ENCODE measurements at regions not wholly inside any gene's neighbourhood (a gene's known extent, or its start where the extent isn't known, plus 50 kb on each side); places are given as distances from the start of the nearest gene placed in this dataset.

DNA sequence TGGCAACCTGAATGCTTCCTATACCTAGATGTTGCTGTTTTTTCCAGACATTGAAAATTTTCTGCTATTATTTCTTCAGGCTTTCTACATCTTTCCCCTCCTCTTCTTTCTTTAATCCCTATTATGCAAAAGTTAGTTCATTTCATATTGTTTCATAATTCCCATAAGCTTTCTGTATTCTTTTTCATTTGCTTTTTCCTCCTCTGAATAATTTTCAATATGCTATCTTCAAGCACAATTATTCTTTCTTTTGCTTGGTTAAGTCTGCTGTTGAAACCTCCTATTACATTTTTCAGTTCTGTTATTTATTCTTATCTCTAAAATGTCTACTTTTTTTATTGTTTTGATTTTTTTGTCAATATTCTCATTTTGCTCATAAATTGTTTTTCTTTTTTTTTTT is 947.1 kb upstream of the MIR17HG start:
- DNase-seq (ENCODE audit: low spot score) (no peak), ATAC-seq (no peak)
- intact Hi-C loops (cut with DNase I): no loop called here

DNA sequence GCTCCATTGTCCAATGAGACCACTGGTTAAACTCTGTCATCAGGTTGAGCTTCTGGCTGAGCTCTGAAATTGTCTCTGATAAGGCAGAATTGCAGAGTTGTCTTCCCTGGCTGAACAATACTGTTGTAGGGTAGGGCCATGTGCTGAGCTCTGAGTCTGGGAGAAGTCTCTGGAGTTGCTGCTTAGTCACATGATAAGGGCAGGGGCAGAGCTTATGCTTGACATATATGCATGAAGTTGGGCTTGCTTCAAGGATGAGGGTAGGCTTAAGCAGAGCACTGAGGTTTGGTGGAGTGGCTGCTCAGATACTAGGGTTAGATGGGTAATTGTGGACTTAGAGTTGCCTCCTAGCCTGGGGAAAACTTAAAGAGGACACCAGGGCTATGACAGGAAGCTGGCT is 946.3 kb upstream of the MIR17HG start:
- intact Hi-C loops (cut with DNase I): no loop called here
- DNase-seq (ENCODE audit: low spot score): no peak
- ATAC-seq: no peak

DNA sequence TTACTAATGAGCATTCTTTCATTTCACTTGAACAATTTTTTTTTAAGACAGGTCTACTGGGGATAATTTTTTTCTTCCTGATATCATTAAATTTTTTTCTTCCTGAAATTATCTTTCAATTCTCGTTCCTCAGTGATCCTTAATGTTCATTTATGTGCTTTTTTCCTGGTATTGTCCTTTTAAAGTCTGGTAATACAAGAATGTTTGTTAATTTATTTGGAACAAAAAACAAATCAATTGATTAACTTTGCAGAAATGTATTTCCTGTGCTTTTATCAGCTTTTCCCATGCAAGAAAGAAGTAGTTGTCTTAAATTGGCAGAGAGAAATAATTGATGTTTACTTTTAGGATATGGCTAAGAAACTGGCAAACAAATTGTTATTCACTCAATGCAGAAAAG is 945.4 kb upstream of the MIR17HG start:
- intact Hi-C loops (cut with DNase I): no loop called here
- DNase-seq (ENCODE audit: low spot score) (no peak), ATAC-seq (no peak)

DNA sequence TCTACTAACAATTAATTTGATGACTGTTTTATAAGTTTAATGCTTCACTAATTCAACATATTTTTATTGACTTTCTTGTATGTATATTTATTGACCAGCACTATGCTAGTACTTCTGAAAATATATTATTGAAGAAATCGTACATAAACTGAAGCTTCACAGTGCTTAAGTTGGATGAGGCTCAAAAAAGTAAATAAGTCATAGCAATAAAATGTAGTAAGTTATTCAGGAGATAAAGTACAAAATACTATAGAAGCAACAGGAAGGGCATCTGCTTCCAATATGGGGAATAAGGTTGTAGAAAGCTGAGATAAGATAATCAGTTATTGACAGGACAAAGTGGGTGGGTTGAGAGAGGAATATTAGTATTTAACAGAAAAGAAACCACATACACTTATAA is 944.9 kb upstream of the MIR17HG start:
- no peak for DNase-seq (ENCODE audit: low spot score)
- intact Hi-C loops (cut with DNase I): no loop called here
- no peak for ATAC-seq

DNA sequence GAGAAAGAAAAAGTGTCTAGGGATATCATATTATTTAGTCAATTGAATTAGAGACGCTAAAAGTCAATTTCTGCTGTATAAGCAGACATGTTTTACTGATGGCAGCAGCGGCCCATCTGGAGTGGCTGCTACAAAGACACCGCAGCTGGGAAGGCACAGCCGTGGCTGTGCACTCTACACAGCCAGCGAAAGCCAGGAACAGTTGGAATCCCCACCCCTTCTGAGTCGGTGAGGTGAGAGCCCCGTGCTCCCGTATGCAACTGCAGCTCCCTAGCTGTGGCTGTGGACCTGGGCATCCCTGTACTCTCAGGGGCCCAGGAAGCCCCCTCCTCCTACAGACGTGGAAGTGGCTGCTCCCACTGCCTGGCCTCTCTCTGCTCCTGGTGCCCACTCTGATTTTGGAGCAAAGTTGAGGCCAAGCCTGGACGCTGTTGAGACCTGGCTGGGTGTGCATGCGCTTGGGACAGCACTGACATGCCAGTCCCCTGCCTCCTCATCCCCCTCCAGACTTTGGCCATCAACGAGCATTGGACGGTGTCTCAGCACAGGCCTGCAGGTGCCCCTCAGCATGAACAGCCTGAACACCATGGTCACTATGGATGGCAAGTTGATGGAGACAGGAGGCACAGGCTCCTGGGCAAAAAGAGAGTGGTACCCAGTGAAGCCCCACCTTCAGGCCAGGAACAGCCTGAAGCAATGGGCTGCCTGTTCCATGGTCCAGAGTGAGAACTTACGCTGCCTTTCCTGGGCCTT is 944.0 kb upstream of the MIR17HG start:
- ATAC-seq: no peak

DNA sequence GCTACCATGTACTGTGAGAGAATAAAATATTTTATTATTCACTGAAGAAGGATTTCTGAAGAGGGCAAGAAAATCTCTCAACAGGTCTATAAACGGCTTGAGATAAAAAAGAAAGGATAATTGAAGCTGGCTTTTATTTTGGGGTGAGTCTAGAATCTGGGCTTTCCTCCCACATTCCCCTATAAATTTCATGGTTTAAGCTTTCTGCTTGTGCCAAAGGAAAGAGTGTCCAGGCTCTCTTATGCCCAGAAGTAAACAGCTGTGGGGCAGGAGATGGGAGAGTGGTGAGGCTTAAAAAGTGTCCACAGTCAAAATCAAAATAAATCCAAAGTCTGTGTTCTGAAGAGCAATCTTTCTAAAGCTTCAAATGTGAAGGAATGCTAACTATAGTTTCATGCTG is 942.2 kb upstream of the MIR17HG start:
- ATAC-seq: no peak
- no peak for DNase-seq (ENCODE audit: low spot score)
- intact Hi-C loops (cut with DNase I): no loop called here

More for the DNA sequence above, 944.0 kb upstream of the MIR17HG start:
- intact Hi-C loops (cut with DNase I): no loop called here
- DNase-seq (ENCODE audit: low spot score): no peak

DNA sequence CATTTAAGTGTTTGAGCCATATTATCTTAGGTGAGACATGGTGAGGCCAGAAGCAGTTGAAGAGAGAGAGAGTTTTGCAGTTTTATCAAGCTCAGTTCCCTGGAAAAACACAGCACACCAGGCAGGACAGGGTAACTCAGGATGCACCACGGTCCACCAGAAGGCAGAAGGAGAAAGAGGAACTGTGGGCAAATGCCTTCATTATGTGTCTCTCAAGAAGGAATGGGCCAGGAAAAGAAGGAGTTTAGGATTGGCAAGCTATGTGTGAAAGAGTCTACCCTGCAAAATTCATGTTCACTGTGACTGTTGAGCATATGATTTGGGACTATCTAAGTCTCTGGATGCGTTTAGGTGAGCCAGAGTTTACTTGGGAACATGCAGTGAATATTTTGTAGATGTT is 934.5 kb upstream of the MIR17HG start:
- intact Hi-C loops (cut with DNase I): no loop called here
- ATAC-seq (no peak), DNase-seq (ENCODE audit: low spot score) (no peak)

DNA sequence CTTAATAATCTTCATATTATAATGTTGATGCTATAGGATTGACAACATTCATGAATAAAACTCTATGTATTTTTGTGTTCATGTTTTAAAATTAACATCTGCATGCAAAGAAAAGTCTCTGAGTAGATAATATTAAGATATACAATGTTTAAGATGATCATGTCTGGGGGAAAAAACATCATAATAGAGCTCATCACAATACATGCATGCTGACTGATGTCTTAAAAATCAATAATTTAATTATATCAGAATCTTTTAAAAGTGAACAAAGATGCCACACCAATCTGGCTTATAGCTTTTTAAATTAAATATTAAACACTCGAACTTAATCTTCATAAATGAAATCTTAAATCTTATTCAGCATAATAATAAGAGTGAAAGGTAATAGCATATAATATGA is 933.9 kb upstream of the MIR17HG start:
- intact Hi-C loops (cut with DNase I): no loop called here
- DNase-seq (ENCODE audit: low spot score) (no peak), ATAC-seq (no peak)

DNA sequence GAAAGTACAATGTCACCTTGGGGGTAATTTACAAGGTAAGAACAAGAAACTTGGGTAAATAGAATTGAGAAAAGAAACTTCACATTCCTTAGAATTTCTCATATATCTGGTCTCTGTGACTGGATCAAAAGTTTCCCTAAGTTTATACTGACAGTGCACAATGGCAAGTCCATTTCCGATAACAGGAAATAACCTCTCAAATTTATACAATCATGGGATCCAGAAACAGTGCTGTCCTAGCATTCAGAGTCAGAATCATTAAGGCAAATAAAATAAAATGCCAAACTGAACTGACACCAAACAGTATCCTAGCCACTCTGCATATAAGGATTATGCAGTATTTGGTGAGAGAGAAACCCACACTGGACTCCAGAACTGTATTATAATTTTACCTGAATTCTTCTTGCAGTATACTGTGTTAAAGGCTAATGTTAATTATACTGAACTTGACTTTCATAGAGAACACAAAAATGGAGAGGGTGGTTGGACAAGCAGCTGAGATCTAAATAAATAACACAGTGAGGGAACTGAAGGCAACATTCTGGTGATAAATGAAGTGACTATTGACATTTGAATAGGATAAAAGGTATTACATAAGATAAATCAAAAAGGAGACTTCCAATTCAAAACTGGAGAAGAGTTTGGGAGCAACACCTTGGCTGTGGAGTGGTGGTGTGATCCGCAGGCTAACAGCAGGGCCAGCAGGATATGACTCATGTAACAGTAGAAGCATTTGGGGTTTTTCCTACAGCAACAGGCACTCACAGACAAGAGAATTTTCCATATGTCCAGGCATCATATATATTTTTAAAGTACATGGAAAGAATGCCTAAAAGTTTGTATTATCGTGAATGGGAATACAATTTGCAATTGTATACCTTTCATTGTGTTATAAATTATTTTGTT is 932.5 kb upstream of the MIR17HG start:
- DNase-seq (ENCODE audit: low spot score) (no peak), ATAC-seq (no peak)
- intact Hi-C loops (cut with DNase I): no loop called here

DNA sequence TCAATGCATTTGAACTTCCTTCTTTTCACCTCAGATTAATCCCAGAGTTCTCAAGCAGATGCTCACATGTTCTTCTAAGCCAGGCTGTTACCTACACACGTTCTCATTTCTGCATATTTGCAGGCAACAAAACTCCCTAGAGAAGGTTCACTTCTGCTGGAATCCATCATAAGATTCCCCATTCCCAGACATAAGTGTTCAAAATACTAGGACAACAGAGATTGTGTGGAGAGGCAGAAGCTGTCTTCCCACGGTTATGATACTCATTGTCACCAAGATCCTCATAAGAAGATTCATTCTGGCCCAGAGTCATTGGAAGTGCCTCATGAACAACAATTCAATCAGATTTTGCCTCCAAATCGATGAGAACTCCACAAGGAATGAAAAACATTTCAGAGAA is 931.6 kb upstream of the MIR17HG start:
- DNase-seq (ENCODE audit: low spot score): no peak
- ATAC-seq: no peak
- intact Hi-C loops (cut with DNase I): no loop called here

DNA sequence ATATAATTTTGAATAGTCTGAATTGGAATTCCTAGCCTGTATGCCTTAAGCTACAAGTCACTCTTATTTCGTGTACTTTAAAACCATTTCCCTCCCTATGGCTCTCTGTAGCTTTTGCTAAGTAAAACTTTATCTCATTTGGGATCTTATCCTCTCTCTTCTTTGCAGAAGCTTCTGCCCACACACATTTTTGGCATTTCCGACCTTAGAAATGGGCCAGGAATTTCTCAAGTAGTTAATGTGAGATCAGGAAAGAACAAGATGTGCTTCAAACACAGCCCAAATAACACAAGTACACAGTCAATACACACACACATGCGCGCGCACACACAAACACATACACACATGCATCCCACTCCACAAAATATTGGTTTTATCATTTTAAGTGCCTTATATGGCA is 931.0 kb upstream of the MIR17HG start:
- intact Hi-C loops (cut with DNase I): no loop called here
- ATAC-seq: no peak
- no peak for DNase-seq (ENCODE audit: low spot score)

DNA sequence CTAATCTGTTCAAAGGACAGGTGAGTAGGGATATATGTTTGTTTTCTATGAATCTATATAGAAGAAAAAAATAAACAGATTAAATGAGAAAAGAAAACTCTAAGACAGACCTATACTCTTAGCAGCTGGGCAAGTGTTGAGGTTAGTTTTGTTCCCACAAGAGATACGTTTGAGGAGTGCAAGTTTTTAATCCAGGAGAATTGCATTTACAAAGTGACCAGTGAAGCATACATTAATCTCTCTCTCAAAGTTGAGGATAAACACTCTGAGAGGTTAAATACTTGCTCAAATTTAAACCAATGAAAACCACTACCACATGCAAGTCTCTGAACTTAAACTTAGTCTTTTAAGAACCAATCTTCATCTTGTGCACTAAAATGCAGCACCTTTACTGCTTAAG is 930.5 kb upstream of the MIR17HG start:
- ATAC-seq (no peak), DNase-seq (ENCODE audit: low spot score) (no peak)
- intact Hi-C loops (cut with DNase I): no loop called here

DNA sequence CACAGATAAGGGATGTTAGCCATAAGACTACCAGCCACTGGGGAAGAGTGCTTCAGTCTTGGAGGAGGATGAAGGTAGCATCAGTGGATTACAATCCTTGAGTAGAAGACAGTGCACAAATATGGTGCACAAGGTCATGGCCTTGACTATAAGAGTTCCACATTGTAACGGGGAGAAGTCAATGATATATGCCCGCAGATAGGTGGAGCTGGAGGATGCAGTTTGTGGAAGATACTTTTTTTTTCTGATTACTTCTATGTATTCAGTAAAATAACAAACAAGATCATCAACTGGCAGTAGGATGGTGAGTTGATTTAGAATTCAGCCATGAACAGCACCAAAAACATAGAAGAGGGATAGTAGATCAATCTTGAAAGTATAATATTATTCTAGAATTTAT is 926.8 kb upstream of the MIR17HG start:
- ATAC-seq (no peak), DNase-seq (ENCODE audit: low spot score) (no peak)
- intact Hi-C loops (cut with DNase I): loop anchor here (10.0 kb wide), 1 partner anchor 794 kb away; no protein-coding TSS in a partner anchor

DNA sequence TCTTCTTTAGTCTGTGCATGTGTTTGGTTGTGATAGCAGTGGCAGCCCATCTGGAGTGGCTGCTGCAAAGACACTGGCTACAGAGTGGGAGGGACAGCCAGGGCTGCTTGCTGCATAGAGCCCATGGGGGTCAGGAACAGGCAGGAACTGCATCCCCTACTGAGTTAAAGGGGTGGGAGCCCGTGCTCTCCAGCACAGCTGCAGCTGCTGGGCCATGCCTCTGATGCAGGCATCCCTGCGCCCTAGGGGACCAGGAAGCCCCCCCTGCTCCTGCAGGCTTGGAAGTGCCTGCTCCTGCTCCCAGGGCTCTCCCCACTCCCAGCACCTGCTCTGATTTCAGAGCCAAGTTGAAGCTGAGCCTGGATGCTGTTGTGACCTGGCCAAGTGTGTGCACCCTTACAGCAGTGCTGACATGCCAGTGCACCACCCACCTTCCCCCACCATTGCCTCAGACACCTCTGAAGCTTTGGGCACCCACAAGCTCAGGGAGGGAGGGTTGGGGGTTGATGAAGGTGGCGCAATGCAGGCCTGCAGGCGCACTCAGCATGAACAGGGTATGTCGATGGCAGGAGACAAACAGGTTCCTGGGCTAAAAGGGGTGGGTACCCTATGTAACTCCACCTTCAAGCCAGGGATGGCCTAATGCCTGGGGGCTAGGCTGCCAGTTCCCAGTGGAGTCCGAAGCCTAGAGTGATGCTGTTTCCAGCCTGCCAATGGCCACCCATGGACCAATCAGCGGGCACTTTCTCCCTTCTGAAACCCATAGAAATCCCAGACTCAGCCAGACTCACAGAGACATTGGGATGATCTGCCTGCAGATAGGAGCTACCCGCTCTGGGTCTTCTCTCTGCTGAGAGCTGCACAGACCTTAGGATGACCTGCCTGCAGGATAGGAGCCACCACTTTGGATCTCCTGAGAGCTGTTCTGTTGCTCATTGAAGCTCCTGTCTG is 919.9 kb upstream of the MIR17HG start:
- DNase-seq (ENCODE audit: low spot score) (no peak), ATAC-seq (peak; percentile 34)
- intact Hi-C loops (cut with DNase I): loop anchor here (10.0 kb wide), 1 partner anchor 787 kb away; no protein-coding TSS in a partner anchor

DNA sequence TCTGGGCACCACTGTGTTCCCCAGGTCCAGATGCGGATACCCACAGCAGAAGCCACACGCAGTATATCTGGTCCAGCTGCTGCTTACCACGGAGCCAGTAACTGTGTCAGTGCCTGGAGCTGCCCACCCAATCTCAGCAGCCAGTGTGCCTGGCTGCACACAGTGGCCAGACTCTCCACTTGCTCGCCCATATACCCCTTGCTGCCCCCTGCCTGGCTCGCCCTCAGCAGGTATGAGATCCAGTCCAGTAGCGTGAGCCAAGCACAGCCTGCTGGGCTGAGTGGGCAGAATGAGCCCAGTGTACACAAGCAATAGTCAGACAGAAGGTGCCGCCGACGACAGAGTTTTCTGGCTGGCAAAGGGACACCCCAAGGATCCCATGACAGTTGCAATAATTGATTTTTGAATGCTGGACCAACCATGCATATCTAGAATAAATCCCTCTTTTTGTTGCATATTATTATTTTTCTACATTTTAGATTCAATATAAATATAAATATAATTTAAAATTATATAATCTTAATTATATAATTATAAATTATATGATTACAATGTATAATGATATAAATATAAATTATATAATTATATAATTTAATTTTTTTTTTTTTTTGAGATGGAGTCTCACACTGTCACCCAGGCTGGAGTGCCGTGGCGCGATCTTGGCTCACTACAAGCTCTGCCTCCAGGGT is 918.8 kb upstream of the MIR17HG start:
- ATAC-seq (no peak), DNase-seq (ENCODE audit: low spot score) (no peak)
- intact Hi-C loops (cut with DNase I): loop anchor here (10.0 kb wide), 1 partner anchor 786 kb away; no protein-coding TSS in a partner anchor

DNA sequence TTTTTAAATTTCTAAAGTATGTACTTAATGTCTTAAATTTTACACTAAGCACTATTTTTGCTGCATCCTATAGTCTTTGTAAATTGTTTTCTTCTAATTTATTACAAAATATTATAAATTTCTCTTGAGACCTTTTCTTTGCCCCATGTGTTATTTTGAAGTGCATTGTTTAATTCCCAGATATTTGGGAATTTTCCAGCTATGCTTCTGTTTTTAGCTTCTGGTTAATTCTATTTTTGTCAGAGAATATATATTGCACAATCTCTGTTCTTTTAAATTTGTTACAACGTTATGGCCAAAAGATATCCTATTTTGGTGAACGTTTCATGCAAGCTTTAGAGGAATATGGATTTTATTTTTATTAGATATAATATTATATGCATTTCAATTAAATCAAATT is 917.4 kb upstream of the MIR17HG start:
- intact Hi-C loops (cut with DNase I): no loop called here
- DNase-seq (ENCODE audit: low spot score) (no peak), ATAC-seq (no peak)

DNA sequence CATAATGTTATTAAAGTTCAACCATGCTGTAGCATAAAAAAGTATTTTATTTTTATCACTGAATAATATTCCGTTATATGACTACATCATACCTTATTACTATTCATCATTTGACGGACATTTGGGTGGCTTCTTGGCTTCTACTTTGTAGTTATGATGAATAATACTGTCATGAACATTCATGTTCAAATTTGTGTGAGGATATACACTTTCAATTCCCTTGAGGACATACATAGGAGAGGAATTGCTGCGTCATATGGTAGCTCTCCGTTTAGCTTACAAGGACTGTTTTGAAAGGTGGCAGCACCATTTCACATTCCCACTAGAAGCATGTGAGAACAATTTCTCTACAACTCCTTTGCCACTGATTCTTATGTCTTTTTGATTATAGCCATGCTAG is 910.8 kb upstream of the MIR17HG start:
- ATAC-seq (no peak), DNase-seq (ENCODE audit: low spot score) (no peak)
- intact Hi-C loops (cut with DNase I): no loop called here

DNA sequence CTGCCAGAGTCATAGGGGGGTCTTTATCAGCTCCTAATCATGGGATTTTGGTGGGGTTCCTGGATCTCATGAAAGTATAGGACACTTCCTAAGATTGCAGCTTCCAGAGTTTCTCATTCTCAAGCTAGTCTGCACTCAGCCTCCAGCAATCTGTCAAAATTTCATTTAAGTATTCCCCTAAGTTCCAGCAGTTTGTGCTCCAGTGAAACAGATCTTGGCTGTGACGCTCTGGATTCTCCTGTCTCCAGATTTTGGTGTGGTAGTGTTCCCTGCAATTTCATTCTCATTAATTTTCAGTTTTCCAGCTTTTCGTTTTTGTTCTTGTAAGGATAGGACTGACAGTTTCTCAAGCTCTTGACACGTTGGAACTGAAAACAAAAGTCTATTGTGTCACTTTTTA is 908.9 kb upstream of the MIR17HG start:
- intact Hi-C loops (cut with DNase I): no loop called here
- ATAC-seq: no peak
- no peak for DNase-seq (ENCODE audit: low spot score)

DNA sequence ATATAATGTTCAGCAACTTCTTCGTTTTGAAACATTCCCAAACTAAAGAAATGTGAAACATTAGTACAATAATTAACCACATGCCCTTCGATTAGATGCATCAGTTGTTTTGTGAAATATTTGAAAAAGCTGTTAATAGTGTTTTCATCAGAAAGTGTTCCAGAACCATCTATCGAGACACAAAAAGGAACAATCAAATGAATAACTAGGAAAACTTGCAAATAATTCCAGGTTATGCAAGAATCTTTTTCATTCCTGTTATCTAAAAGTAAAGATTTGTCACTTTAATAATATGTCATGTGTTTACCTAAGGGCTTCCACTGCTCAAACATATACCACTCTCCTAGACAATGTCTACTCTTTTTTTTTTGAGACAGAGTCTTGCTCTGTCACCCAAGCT is 904.2 kb upstream of the MIR17HG start:
- ATAC-seq: no peak
- DNase-seq (ENCODE audit: low spot score): no peak
- intact Hi-C loops (cut with DNase I): no loop called here

All from sciatic nerve (tissue), 2 donors.